Kidney epithelial cell (primary cell): ENCODE measurements at regions not wholly inside any gene's neighbourhood (a gene's known extent, or its start where the extent isn't known, plus 50 kb on each side); places are given as distances from the start of the nearest gene placed in this dataset.

Experiments used
- DNase-seq: peaks from one replicate; pipeline ENCODE4 v3.0.0-alpha.2; 2010; ENCODE audit warnings: low read depth
- H3K27me3 ChIP-seq: 2 replicates; pipeline ENCODE4 v1.6.0; 2011; ENCODE audit warnings: low read length; ENCODE audit not compliant: control insufficient read depth, insufficient read depth
- H3K36me3 ChIP-seq: 2 replicates; pipeline ENCODE4 v1.5.1; 2011; ENCODE audit warnings: low read length; ENCODE audit not compliant: control insufficient read depth, insufficient read depth
- H3K4me3 ChIP-seq: 2 replicates; pipeline ENCODE4 v1.5.1; 2011; ENCODE audit warnings: low read depth, mild to moderate bottlenecking, control low read depth, low read length
- TF ChIP-seq, protein P1 (sequence below): IDR thresholded peaks from 2 replicates; pipeline ENCODE4 v1.5.1; 2011; ENCODE audit warnings: mild to moderate bottlenecking, moderate library complexity, low read length, control low read depth, inconsistent platforms; ENCODE audit not compliant: insufficient read depth, poor library complexity, severe bottlenecking

DNA sequence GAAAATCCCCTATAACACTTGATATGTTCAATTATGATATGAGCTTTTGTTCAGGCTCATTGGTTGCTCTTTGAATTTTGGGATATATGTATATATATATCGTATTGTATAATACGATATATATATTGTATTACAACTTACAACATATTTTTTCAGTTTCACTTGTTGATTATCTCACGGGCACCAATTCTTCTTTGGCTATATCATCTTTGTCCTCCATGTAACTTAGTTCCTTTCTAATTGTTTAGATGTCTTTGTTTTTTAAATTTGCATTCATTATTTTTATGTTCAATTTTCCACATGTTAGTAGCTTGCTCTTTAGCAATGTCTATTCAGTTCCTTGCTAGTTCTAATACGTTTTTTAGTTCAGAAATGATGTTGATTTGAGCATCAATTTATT, 150.0 kb downstream of the BACH1 start:
- TF ChIP-seq, protein P1, sequence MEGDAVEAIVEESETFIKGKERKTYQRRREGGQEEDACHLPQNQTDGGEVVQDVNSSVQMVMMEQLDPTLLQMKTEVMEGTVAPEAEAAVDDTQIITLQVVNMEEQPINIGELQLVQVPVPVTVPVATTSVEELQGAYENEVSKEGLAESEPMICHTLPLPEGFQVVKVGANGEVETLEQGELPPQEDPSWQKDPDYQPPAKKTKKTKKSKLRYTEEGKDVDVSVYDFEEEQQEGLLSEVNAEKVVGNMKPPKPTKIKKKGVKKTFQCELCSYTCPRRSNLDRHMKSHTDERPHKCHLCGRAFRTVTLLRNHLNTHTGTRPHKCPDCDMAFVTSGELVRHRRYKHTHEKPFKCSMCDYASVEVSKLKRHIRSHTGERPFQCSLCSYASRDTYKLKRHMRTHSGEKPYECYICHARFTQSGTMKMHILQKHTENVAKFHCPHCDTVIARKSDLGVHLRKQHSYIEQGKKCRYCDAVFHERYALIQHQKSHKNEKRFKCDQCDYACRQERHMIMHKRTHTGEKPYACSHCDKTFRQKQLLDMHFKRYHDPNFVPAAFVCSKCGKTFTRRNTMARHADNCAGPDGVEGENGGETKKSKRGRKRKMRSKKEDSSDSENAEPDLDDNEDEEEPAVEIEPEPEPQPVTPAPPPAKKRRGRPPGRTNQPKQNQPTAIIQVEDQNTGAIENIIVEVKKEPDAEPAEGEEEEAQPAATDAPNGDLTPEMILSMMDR = no peak
- Histone ChIP-seq H3K27me3 (no peaks in the 10 kb centered on the region), H3K36me3 (no peaks in the 10 kb centered on the region), H3K4me3 (no peak overlapping the region)
- no peak for DNase-seq

DNA sequence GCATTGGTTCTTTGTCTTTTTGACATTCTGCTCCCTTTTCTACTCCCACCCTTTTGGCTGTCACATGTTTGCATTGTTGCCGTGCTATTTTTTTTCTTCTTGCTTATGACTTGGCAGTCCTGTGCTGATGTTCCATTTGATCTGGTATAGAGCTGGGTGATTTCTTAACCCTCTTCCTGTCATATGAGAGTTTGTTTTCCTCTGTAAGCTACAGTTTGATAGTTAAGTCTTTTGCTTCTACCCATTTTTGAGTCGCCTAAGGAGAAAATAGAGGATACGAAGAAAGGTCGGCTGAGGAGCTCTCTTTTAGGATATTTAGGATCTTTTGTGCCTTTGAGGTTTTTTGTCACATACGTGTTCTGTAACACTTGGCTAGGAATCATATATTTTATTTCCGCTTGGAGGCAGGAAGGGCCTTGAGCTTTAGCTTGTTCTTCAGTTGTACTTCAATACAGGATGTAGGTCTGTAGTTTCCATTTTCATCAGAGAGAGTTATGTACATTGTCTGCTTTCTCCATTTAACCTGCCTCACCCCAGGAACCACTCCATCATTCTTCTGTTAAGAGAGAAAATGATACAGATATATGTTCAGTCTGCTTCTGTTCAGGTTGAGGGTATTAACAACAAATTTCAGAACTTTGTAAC, 150.7 kb downstream of the BACH1 start:
- H3K27me3 ChIP-seq = no peaks in the 10 kb centered on the region
- no peak for DNase-seq
- no peaks in the 10 kb centered on the region for H3K36me3 ChIP-seq
- TF ChIP-seq, protein P1 = no peak
- no peak overlapping the region for H3K4me3 ChIP-seq

DNA sequence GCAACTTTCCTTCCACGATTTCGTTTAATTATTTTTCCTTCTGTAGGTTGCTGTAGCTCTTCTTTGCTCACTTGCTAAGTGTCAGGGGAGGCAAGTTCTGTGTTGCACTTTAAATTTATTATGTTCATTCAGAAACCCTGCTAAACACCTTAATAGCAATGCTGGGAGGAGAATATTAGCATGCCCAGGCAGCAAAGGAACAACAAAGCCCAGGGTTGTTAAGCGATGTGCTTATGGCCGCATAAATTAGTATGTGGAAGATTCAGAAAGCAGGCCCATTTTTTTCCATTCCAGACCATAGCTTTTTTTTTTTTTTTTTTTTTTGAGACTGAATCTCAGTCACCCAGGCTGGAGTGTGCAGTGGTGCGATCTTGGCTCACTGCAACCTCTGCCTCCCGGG, 151.3 kb downstream of the BACH1 start:
- H3K4me3 ChIP-seq = no peak overlapping the region
- H3K27me3 ChIP-seq = no peaks in the 10 kb centered on the region
- no peak for DNase-seq
- TF ChIP-seq, protein P1 = no peak
- no peaks in the 10 kb centered on the region for H3K36me3 ChIP-seq

DNA sequence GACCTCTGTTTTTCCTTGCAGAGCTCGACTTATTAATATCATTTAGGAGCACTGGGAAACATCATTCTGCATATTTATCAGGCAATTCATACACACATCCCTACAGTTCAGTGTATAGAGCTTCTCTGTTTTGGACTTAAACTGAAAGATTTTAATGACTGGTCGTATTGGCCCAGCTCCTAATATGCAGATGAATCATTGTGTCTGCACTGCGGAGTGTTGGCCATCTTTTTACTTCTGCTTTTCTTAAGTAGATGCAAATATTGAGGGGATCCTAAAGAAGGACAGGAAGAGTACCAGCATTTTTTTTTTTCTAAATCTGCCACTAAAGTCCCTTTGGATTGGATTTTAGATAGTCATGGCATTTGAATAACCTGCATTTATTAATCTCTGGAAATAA, 154.8 kb downstream of the BACH1 start:
- Histone ChIP-seq H3K36me3 (no peaks in the 10 kb centered on the region), H3K27me3 (no peaks in the 10 kb centered on the region), H3K4me3 (no peak overlapping the region)
- DNase-seq = no peak
- TF ChIP-seq, protein P1 = no peak

DNA sequence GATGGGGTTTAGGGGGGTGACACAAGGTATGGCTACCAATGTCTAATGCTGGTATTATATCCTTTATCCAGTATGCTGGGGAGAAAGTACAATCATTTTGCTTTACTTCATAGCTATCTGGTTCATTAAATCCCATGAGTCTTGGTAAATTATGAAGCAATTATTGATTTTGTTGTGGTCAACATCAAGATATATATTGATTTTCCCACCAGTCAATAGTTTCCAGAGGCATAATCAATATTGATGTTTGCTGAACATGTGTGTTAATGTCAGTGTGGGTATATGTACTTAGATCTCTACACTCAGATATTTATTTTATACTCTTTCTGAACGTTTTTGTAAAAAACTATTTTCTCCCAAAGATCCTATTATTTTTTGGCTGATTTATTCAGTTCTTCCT, 155.5 kb downstream of the BACH1 start:
- H3K36me3 ChIP-seq = no peaks in the 10 kb centered on the region
- TF ChIP-seq, protein P1 = no peak
- H3K4me3 ChIP-seq = no peak overlapping the region
- H3K27me3 ChIP-seq = no peaks in the 10 kb centered on the region
- DNase-seq = no peak

DNA sequence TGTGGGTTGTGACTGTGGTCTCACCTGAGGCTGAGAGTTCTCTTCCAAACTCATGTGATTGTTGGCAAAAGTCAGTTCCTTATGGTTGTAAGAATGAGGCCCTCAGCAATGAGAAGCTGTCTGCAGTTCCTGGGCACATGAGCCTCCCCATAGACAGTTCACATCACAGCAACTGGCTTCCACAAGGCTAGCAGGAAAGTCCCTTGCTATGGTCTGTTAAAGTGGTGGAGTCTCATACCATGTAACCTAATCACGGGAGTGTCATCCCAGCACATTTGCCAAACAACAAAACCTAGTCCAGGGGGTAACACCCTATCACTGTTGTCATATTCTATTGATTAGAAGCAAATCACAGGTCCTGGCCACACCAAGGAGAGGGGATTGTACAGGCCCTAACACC, 163.8 kb downstream of the BACH1 start:
- Histone ChIP-seq H3K36me3 (no peaks in the 10 kb centered on the region), H3K4me3 (no peak overlapping the region), H3K27me3 (no peaks in the 10 kb centered on the region)
- DNase-seq = no peak
- TF ChIP-seq, protein P1 = no peak
